ENCODE measurements at regions not wholly inside any gene's neighbourhood (a gene's known extent, or its start where the extent isn't known, plus 50 kb on each side); places are given as distances from the start of the nearest gene placed in this dataset.

DNA sequence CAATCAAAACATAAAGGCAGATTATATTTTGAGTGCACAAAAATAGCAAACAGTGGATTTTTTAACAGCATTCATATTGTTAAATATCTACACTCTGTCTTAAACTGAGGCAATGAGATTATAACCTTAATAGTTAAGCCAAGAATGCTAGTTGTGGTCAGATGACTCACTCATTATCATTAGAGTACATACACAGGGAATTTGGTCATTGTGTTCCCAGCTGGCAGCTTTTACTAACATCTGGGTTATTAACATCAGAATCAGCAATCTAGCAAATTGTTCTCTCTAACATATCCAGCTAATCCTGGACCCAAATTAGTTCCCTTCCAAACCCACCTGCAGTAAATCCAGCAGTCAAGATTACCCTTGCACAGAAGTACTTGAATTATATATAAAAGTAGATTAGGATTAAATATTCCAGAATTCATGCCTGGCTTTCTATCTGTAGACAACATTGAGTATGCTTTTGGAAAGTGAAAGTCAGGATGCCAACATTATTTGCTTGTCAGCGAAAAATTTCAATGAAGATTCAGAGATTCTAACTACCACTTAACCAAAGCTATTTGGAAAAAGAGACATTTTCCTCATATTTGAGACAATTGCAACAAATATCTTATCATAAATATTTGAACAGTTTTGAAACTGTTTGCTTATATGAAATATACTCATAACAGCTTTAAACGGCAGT, 1035.6 kb upstream of the PHF14 start:
- TF ChIP-seq, protein P1, sequence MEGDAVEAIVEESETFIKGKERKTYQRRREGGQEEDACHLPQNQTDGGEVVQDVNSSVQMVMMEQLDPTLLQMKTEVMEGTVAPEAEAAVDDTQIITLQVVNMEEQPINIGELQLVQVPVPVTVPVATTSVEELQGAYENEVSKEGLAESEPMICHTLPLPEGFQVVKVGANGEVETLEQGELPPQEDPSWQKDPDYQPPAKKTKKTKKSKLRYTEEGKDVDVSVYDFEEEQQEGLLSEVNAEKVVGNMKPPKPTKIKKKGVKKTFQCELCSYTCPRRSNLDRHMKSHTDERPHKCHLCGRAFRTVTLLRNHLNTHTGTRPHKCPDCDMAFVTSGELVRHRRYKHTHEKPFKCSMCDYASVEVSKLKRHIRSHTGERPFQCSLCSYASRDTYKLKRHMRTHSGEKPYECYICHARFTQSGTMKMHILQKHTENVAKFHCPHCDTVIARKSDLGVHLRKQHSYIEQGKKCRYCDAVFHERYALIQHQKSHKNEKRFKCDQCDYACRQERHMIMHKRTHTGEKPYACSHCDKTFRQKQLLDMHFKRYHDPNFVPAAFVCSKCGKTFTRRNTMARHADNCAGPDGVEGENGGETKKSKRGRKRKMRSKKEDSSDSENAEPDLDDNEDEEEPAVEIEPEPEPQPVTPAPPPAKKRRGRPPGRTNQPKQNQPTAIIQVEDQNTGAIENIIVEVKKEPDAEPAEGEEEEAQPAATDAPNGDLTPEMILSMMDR (IDR thresholded peaks at IDR 0.05) = no peak
- DNase-seq = peak in 1 of 4 donors; percentile 3
- H3K27me3 ChIP-seq = no peaks in the 10 kb centered on the region
- H3K4me3 ChIP-seq = no peak overlapping the region
- H3K36me3 ChIP-seq = no peaks in the 10 kb centered on the region
- no peaks in the 10 kb centered on the region for H3K9me3 ChIP-seq
- intact Hi-C loops (cut with DNase I) = no loop called here
- no peaks in the 10 kb centered on the region for H3K4me1 ChIP-seq
- no peak overlapping the region for H3K27ac ChIP-seq
- ATAC-seq = peak; percentile 51

DNA sequence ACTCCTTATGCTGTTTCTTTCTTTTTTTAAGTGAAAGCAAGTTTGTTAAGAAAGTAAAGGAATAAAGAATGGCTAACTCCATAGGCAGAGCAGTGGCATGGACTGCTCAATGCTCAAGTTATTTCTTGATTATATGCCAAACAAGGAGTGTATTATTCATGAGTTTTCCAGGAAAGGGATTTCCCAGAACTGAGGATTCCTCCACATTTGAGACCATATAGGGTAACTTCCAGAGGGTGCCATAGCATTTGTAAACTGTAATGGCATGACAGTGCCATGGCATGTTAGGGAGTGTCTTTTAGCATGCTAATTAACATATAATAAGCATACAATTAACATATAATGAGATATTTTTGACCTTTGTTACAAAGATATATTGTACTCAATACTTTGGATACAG, 1034.5 kb upstream of the PHF14 start:
- intact Hi-C loops (cut with DNase I) = no loop called here
- Histone ChIP-seq H3K27ac (no peak overlapping the region), H3K4me1 (no peaks in the 10 kb centered on the region), H3K27me3 (no peaks in the 10 kb centered on the region), H3K4me3 (no peak overlapping the region), H3K9me3 (no peaks in the 10 kb centered on the region), H3K36me3 (no peaks in the 10 kb centered on the region)
- TF ChIP-seq, protein P1 (IDR thresholded peaks at IDR 0.05) = no peak
- no peak for ATAC-seq
- DNase-seq = no peak

DNA sequence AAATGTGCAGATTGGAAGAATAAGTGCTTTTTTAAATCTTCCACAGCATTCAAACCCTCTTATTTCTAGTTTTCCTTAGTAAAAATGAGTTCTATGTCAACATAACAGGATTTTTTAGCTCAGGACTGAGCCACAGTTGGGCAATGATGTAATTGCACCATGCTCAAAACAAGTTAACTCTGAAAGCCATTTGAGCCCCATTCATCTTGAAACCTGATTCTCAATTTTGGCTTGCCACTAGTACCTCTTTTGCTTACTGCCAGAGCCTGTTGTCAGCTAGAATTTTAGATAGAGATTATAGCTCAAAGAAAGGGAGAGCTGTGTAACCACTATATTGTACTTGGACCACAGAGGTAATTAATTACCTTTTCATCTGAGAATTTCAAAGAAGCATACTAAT, 1028.5 kb upstream of the PHF14 start:
- no peaks in the 10 kb centered on the region for H3K36me3 ChIP-seq
- no peaks in the 10 kb centered on the region for H3K27me3 ChIP-seq
- DNase-seq = no peak
- no peaks in the 10 kb centered on the region for H3K9me3 ChIP-seq
- TF ChIP-seq, protein P1 (IDR thresholded peaks at IDR 0.05) = no peak
- no peaks in the 10 kb centered on the region for H3K4me1 ChIP-seq
- ATAC-seq = no peak
- H3K4me3 ChIP-seq = no peak overlapping the region
- no peak overlapping the region for H3K27ac ChIP-seq
- intact Hi-C loops (cut with DNase I) = no loop called here

DNA sequence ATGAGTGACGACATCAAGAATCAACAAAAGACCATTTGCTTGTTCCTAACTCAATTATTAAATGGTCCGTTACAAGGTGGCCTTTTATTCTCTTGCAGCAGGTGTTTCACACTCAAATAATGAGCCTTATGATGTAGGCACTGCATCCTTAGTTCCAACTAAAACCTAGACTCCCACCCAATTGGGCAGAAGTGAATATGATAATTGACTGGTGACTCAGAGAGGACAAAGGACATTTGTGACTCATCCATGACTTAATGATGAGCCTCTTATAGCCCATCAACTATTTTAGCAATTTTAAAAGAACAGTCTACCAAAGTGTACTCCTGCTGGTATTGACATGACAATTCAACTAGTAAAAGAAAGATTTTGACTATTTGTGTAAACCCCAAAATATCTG, 1027.8 kb upstream of the PHF14 start:
- TF ChIP-seq, protein P1 (IDR thresholded peaks at IDR 0.05) = no peak
- Histone ChIP-seq H3K36me3 (no peaks in the 10 kb centered on the region), H3K27ac (no peak overlapping the region), H3K4me3 (no peak overlapping the region), H3K9me3 (no peaks in the 10 kb centered on the region), H3K27me3 (no peaks in the 10 kb centered on the region), H3K4me1 (no peaks in the 10 kb centered on the region)
- intact Hi-C loops (cut with DNase I) = no loop called here
- no peak for DNase-seq
- no peak for ATAC-seq

DNA sequence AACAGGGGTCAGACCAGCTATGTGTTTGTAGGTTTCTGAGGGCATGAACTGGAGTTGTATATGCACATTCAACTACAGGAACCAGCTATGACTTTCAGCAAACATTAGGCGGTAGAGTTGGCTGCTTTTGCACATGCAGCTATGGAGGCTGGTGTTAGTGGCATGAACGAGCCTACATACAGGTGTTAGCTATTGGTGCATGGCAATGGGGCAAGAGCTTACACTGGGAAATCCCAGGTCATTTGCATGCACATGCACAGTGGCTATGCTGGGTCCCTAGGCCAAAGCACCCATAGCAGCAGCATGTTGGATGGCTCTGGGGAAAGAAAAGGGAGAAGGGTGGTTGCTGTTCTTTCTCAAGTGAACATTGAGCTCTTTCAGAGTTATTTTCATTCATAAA, 1018.5 kb upstream of the PHF14 start:
- Histone ChIP-seq H3K27me3 (no peaks in the 10 kb centered on the region), H3K4me3 (no peak overlapping the region), H3K4me1 (no peaks in the 10 kb centered on the region), H3K9me3 (peaks cover 0 to 1% of the 10 kb centered on the region in 2 donors), H3K36me3 (no peaks in the 10 kb centered on the region), H3K27ac (no peak overlapping the region)
- TF ChIP-seq, protein P1 (IDR thresholded peaks at IDR 0.05) = no peak
- DNase-seq (no peak), ATAC-seq (no peak)
- intact Hi-C loops (cut with DNase I) = no loop called here

All from left lung (tissue), 4 donors.